DOHH2 (cell line): ENCODE measurements at regions not wholly inside any gene's neighbourhood (a gene's known extent, or its start where the extent isn't known, plus 50 kb on each side); places are given as distances from the start of the nearest gene placed in this dataset.

Experiments
- EZH2phosphoT487 ChIP-seq: fragments of 200-600 bp; sonication (generic); IDR thresholded peaks from 2 replicates; pipeline ENCODE4 v1.6.1; 2017; ENCODE audit warnings: borderline replicate concordance, mild to moderate bottlenecking, antibody characterized with exemption, low read length, moderate library complexity, mixed read lengths
- TF ChIP-seq, protein P1 (sequence below): fragments of 200-600 bp; sonication (generic); IDR thresholded peaks from one replicate; pipeline ENCODE4 v1.5.1; 2014; ENCODE audit warnings: antibody characterized with exemption, mild to moderate bottlenecking, low read depth, low read length; ENCODE audit not compliant: poor library complexity, severe bottlenecking

DNA sequence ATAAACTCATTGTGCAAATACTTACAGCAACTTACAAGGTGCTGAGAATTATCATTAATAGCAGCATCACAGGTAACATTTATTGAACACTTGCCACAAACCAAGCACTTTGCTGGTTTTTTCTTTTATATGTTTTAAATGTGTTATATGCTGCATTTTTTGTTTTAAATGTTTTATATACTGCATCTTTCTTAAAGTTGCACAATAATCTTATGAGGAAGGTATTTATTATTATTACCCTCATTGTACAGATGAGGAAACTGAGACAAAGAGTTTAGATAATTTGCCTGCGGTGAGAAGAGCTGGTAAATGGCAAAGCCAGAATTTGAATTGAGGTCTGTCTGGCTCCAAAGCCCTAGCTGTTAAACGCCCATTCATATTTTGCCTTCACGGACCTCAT is 52.2 kb upstream of the RIOK3 start:
- TF ChIP-seq, protein P1, sequence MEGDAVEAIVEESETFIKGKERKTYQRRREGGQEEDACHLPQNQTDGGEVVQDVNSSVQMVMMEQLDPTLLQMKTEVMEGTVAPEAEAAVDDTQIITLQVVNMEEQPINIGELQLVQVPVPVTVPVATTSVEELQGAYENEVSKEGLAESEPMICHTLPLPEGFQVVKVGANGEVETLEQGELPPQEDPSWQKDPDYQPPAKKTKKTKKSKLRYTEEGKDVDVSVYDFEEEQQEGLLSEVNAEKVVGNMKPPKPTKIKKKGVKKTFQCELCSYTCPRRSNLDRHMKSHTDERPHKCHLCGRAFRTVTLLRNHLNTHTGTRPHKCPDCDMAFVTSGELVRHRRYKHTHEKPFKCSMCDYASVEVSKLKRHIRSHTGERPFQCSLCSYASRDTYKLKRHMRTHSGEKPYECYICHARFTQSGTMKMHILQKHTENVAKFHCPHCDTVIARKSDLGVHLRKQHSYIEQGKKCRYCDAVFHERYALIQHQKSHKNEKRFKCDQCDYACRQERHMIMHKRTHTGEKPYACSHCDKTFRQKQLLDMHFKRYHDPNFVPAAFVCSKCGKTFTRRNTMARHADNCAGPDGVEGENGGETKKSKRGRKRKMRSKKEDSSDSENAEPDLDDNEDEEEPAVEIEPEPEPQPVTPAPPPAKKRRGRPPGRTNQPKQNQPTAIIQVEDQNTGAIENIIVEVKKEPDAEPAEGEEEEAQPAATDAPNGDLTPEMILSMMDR, result no peak
- no peak for TF ChIP-seq EZH2phosphoT487
